Stimulated activated CD4-positive, alpha-beta T cell treated with anti-CD3 and anti-CD28 coated beads, TNF-alpha, amount 100 ng/mL, for 4 hours (primary cell): ENCODE measurements at regions not wholly inside any gene's neighbourhood (a gene's known extent, or its start where the extent isn't known, plus 50 kb on each side); places are given as distances from the start of the nearest gene placed in this dataset.

ENCODE experiments used
- DNase-seq, 3 experiments: peaks; one replicate each; pipeline ENCODE4 v3.0.0-alpha.2; 2020; ENCODE audit warnings: low read depth in 3 of 3

GRCh38 chr12:130102266-130102665 is 60.0 kb upstream of the FZD10 start:
- DNase-seq: no peak

GRCh38 chr12:130104571-130105106 is 57.6 kb upstream of the FZD10 start:
- no peak for DNase-seq

DNA sequence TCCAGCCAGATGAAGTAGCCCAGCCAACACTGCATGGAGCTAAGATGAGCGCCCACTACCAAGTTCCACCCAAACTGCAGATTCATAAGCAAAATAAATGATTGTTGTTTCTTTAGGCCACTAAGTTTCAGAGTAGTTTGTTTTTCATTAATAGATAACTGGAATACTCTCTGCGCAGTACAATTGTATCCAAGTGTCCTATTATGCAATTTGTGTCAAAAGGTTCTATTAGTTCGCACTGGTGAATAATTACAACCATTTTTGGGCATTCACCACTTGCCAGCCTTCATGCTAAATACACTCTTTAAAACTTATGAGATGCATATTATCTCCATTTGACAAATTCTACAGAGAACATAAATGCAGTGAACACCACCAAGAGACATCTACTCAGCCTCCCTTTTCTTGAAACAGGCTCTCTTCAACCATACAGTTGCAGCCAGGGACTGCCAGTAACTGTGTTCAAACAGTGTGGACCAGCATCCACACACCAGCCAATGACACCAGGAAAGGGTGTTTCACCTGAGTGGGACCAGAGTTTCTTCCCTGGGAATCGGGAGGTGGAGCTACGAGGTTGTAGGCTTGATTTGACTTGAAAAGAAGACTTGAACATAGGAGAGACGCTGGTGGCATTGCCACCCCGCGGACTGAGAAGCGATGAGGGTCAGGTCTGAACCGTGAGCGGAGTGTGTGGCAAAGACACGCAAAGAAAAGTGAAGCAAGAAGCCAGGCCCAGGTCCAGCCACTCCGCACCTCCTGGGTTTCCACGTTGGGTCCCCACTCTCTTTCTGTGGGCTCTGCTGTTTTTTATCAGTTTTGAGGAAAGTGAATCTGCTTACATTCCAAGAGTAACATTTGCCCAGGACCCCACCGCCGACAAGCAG is 53.0 kb upstream of the FZD10 start:
- DNase-seq: no peak

GRCh38 chr12:130110914-130111313 is 51.4 kb upstream of the FZD10 start:
- DNase-seq: no peak

DNA sequence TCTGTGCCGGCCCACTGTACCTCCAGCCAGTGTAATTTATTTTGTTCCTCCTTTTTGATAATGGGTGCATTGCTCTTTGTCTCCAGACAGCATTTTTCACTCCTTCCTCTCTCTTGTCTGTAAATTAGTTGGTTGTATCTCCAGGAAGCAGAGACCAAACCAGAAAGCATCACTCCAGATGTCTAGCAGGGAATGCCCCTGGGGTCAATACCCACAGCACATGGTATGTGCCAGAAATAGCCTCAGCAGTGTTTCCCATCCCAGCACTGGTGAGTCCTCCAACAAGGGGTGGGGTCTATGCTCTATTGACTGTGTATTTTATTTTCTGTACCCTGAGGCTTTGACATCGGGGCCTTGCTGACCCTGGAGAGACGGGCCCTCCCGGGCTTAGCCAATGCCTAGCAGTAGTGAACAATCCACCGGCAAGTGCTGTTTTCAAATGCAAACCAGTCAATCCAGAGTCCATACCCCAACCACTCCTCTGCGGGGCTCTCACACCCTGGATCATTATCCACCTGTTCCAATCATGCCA is 50.2 kb upstream of the FZD10 start:
- no peak for DNase-seq
